Esophagus muscularis mucosa (tissue), 4 donors: ENCODE measurements at regions not wholly inside any gene's neighbourhood (a gene's known extent, or its start where the extent isn't known, plus 50 kb on each side); places are given as distances from the start of the nearest gene placed in this dataset.

Source experiments
- DNase-seq: peaks from one replicate; pipeline ENCODE4 v3.0.0-alpha.2; 2017; ENCODE audit errors: extremely low spot score
- H3K27ac ChIP-seq, 4 donors: fragments of 200-600 bp; sonication (generic); replicated peaks in 1 of 4; 1 replicate in 3 of 4; 2 replicates in 1 of 4; pipeline ENCODE4 v1.5.1; 2016 to 2019; ENCODE audit warnings: mild to moderate bottlenecking in 1 of 4
- H3K27me3 ChIP-seq, 4 donors: fragments of 200-600 bp; sonication (generic); one replicate each; pipeline versions ENCODE4 v1.5.1 to v1.6.0; 2016 to 2019
- H3K36me3 ChIP-seq, 4 donors: fragments of 200-600 bp; sonication (generic); one replicate each; pipeline ENCODE4 v1.5.1; 2016 to 2019
- H3K4me1 ChIP-seq, 4 donors: fragments of 200-600 bp; sonication (generic); one replicate each; pipeline ENCODE4 v1.5.1; 2016 to 2019
- H3K4me3 ChIP-seq, 4 donors: fragments of 200-600 bp; sonication (generic); 1 replicate in 2 of 4; 2 replicates in 2 of 4; pipeline ENCODE4 v1.5.1; 2016 to 2019; ENCODE audit warnings: mild to moderate bottlenecking in 4 of 4, moderate library complexity in 1 of 4
- H3K9me3 ChIP-seq, 4 donors: fragments of 200-600 bp; sonication (generic); 1 replicate in 3 of 4; 2 replicates in 1 of 4; pipeline ENCODE4 v1.5.1; 2016 to 2019
- CTCF ChIP-seq, 3 experiments: fragments of 200-600 bp in 2 of 3; fragments of 450-650 bp in 1 of 3; sonication (generic) in 2 of 3; IDR thresholded peaks; one replicate each; pipeline ENCODE4 v1.5.1; 2017 to 2019; ENCODE audit warnings: antibody characterized with exemption in 3 of 3, mild to moderate bottlenecking in 2 of 3, moderate library complexity in 1 of 3
- EP300 ChIP-seq: sonication (generic); formaldehyde crosslinking; IDR thresholded peaks from one replicate; pipeline ENCODE4 v1.6.1; 2017; ENCODE audit warnings: antibody characterized with exemption
- POLR2A ChIP-seq: fragments of 450-650 bp; IDR thresholded peaks from one replicate; pipeline ENCODE4 v1.6.1; 2017; ENCODE audit warnings: antibody characterized with exemption, moderate library complexity, mild to moderate bottlenecking, low read depth
- POLR2AphosphoS5 ChIP-seq, 2 donors: sonication (generic); formaldehyde crosslinking; IDR thresholded peaks; one replicate each; pipeline ENCODE4 v1.6.1; 2017; ENCODE audit warnings: antibody characterized with exemption in 2 of 2
- WGBS: methylation state at CpG from one replicate; pipeline ENCODE4 v1.1.5; 2018; 5-methylcytosine and 5-hydroxymethylcytosine counted together
- intact Hi-C: fragments of 100-400 bp; cut with DNase I; formaldehyde crosslinking; loops from one replicate; pipeline ENCODE4 v1.15.1; 2023

DNA sequence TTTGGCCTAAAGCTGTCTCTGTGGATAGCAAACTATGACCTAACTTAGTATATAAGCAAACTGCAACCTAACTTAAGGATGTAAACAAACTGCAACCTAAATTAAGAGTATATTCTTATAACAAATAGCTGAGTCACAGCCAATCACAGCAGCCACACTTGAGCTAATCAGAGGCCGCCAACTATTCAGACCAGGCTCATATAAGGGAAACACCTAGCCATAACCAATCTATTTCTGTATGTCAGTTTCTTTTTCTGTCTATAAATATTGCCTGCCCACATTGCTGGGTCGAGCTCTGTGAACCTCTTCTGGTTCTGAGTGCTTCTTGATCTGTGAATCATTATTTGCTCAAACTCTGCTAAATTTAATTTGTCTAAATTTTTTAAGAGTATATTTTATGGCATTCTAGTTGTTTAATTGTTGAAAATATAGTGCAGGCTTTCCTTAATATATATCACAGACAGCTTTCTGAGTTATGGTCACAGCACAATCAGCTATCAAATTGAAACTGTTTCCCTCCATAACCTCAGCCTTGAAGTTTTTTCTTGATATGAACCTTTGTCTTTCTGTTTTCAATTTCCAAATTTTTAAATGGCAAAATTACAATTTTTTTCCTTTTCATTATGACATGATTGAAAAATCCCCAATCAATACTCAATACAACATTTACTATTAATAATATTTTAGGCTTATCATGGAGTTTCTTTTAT lies 327.1 kb upstream of the NUDT12 start:
- H3K36me3 ChIP-seq, result no peaks in the 10 kb centered on the region
- 87% methylated on average over 2 of the region's 2 CpGs for WGBS
- H3K27me3 ChIP-seq, result no peaks in the 10 kb centered on the region

GRCh38 chr5:103886826-103887225 lies 324.2 kb upstream of the NUDT12 start:
- H3K36me3 ChIP-seq, result no peaks in the 10 kb centered on the region
- intact Hi-C loops, result no loop called here
- H3K4me3 ChIP-seq, result no peak overlapping the region
- H3K9me3 ChIP-seq, result no peaks in the 10 kb centered on the region
- H3K27me3 ChIP-seq, result no peaks in the 10 kb centered on the region
- DNase-seq, result no peak
- 92% methylated on average over 3 of the region's 3 CpGs for WGBS
- H3K4me1 ChIP-seq, result no peaks in the 10 kb centered on the region
- H3K27ac ChIP-seq, result no peak overlapping the region
- TF ChIP-seq POLR2AphosphoS5 (IDR thresholded peaks at IDR 0.05) (no peak), EP300 (no peak), CTCF (IDR thresholded peaks at IDR 0.05) (no peak), POLR2A (no peak)

More for the DNA sequence above, 327.1 kb upstream of the NUDT12 start:
- TF ChIP-seq POLR2AphosphoS5 (IDR thresholded peaks at IDR 0.05), result no peak
- TF ChIP-seq POLR2A, result no peak
- TF ChIP-seq EP300, result no peak
- no peak for TF ChIP-seq CTCF (IDR thresholded peaks at IDR 0.05)
- H3K4me3 ChIP-seq, result no peak overlapping the region
- H3K4me1 ChIP-seq, result no peaks in the 10 kb centered on the region
- intact Hi-C loops, result no loop called here
- no peak overlapping the region for H3K27ac ChIP-seq
- DNase-seq, result no peak
- H3K9me3 ChIP-seq, result no peaks in the 10 kb centered on the region

GRCh38 chr5:103883143-103883542 lies 320.6 kb upstream of the NUDT12 start:
- no peaks in the 10 kb centered on the region for H3K4me1 ChIP-seq
- H3K36me3 ChIP-seq, result no peaks in the 10 kb centered on the region
- WGBS, result 90% methylated on average over 1 of the region's 1 CpG
- intact Hi-C loops, result no loop called here
- no peak overlapping the region for H3K27ac ChIP-seq
- H3K27me3 ChIP-seq, result no peaks in the 10 kb centered on the region
- TF ChIP-seq EP300 (no peak), POLR2AphosphoS5 (IDR thresholded peaks at IDR 0.05) (no peak), POLR2A (no peak), CTCF (IDR thresholded peaks at IDR 0.05) (no peak)
- no peak overlapping the region for H3K4me3 ChIP-seq
- no peaks in the 10 kb centered on the region for H3K9me3 ChIP-seq
- no peak for DNase-seq

GRCh38 chr5:103881560-103881959 lies 319.0 kb upstream of the NUDT12 start:
- 93% methylated on average over 1 of the region's 1 CpG for WGBS
- no peak for TF ChIP-seq POLR2AphosphoS5 (IDR thresholded peaks at IDR 0.05)
- no peak for TF ChIP-seq POLR2A
- TF ChIP-seq EP300, result no peak
- no peak for TF ChIP-seq CTCF (IDR thresholded peaks at IDR 0.05)
- H3K27me3 ChIP-seq, result no peaks in the 10 kb centered on the region

More at GRCh38 chr5:103881560-103881959, 319.0 kb upstream of the NUDT12 start:
- H3K9me3 ChIP-seq, result no peaks in the 10 kb centered on the region
- H3K36me3 ChIP-seq, result no peaks in the 10 kb centered on the region
- no peak overlapping the region for H3K4me3 ChIP-seq
- no peak for DNase-seq
- no peak overlapping the region for H3K27ac ChIP-seq
- no peaks in the 10 kb centered on the region for H3K4me1 ChIP-seq
- intact Hi-C loops, result no loop called here
